HEK293 (cell line): ENCODE measurements at regions not wholly inside any gene's neighbourhood (a gene's known extent, or its start where the extent isn't known, plus 50 kb on each side); places are given as distances from the start of the nearest gene placed in this dataset.

Experiments
- CTCF ChIP-seq: fragments of 450-650 bp; formaldehyde crosslinking; IDR thresholded peaks from 2 replicates; pipeline ENCODE4 v1.5.1; 2016; ENCODE audit warnings: missing biosample characterization, missing genetic modification characterization
- REST ChIP-seq: fragments of 450-650 bp; formaldehyde crosslinking; IDR thresholded peaks from 2 replicates; pipeline ENCODE4 v1.5.1; 2016; ENCODE audit warnings: missing biosample characterization, missing genetic modification characterization
- ZBTB11 ChIP-seq: fragments of 450-650 bp; formaldehyde crosslinking; conservative IDR thresholded peaks from 2 replicates; pipeline ENCODE4 v1.5.1; 2016; ENCODE audit warnings: low read depth, missing biosample characterization, missing genetic modification characterization
- ZFP37 ChIP-seq: fragments of 450-650 bp; formaldehyde crosslinking; IDR thresholded peaks from 2 replicates; pipeline ENCODE4 v1.5.1; 2016; ENCODE audit warnings: missing biosample characterization, missing genetic modification characterization
- ZNF10 ChIP-seq: fragments of 450-650 bp; formaldehyde crosslinking; IDR thresholded peaks from 2 replicates; pipeline ENCODE4 v1.5.1; 2017; ENCODE audit warnings: missing biosample characterization, missing genetic modification characterization
- ZNF292 ChIP-seq: fragments of 450-650 bp; formaldehyde crosslinking; IDR thresholded peaks from 2 replicates; pipeline ENCODE4 v1.5.1; 2016; ENCODE audit warnings: low read depth, missing biosample characterization, missing genetic modification characterization, borderline replicate concordance
- ZNF510 ChIP-seq: fragments of 450-650 bp; formaldehyde crosslinking; IDR thresholded peaks from 2 replicates; pipeline ENCODE4 v1.5.1; 2018; ENCODE audit warnings: mild to moderate bottlenecking, missing genetic modification characterization, missing biosample characterization; ENCODE audit not compliant: insufficient replicate concordance
- ZNF707 ChIP-seq: fragments of 450-650 bp; formaldehyde crosslinking; IDR thresholded peaks from 2 replicates; pipeline ENCODE4 v1.5.1; 2016; ENCODE audit warnings: missing biosample characterization, missing genetic modification characterization

GRCh38 chr2:123624816-123625215, 400.3 kb upstream of the CNTNAP5 start:
- no peak for TF ChIP-seq REST (tag by site-specific recombination)
- TF ChIP-seq CTCF (tag by site-specific recombination) = no peak
- no peak for TF ChIP-seq ZNF510
- no peak for TF ChIP-seq ZFP37 (tag by site-specific recombination)
- TF ChIP-seq ZNF292 (tag by site-specific recombination) = no peak
- no peak for TF ChIP-seq ZNF707
- TF ChIP-seq ZNF10 (tag by site-specific recombination) = no peak
- no peak for TF ChIP-seq ZBTB11
